DND-41 (cell line): ENCODE measurements at regions not wholly inside any gene's neighbourhood (a gene's known extent, or its start where the extent isn't known, plus 50 kb on each side); places are given as distances from the start of the nearest gene placed in this dataset.

ENCODE experiments used
- ATAC-seq: fragments of 200-7000 bp; cut with Tn5 transposase; 3 replicates; pipeline ENCODE4 v1.9.1; 2021; ENCODE audit warnings: low read depth; ENCODE audit not compliant: insufficient read depth
- DNase-seq: peaks from one replicate; pipeline ENCODE4 v3.0.0-alpha.2; 2020
- H2AFZ ChIP-seq: 2 replicates; pipeline ENCODE4 v1.6.0; 2012; ENCODE audit warnings: low read depth, low read length
- H3K27ac ChIP-seq: 2 replicates; pipeline ENCODE4 v1.5.1; 2012; ENCODE audit warnings: low read length, inconsistent platforms
- H3K27me3 ChIP-seq: fragments of 200-600 bp; sonication (generic); 2 replicates; pipeline ENCODE4 v1.6.0; 2012; ENCODE audit warnings: low read length, mild to moderate bottlenecking, inconsistent platforms; ENCODE audit not compliant: insufficient read depth, poor library complexity
- H3K36me3 ChIP-seq: 2 replicates; pipeline ENCODE4 v1.5.1; 2012; ENCODE audit warnings: low read length, inconsistent platforms; ENCODE audit not compliant: insufficient read depth
- H3K4me1 ChIP-seq: 2 replicates; pipeline ENCODE4 v1.5.1; 2012; ENCODE audit warnings: mild to moderate bottlenecking, low read length; ENCODE audit not compliant: insufficient read depth
- H3K4me2 ChIP-seq: 2 replicates; pipeline ENCODE4 v1.6.0; 2012; ENCODE audit warnings: mild to moderate bottlenecking, moderate library complexity, low read length, inconsistent platforms; ENCODE audit not compliant: insufficient read depth
- H3K4me3 ChIP-seq, 2 experiments: fragments of 200-600 bp in 1 of 2; shearing (Covaris generic) in 1 of 2; 2 replicates each; pipeline ENCODE4 v1.5.1; 2012 to 2016; ENCODE audit warnings: inconsistent platforms in 2 of 2, low read length in 2 of 2, mild to moderate bottlenecking in 2 of 2, low read depth in 1 of 2, moderate library complexity in 1 of 2
- H3K79me2 ChIP-seq: 2 replicates; pipeline ENCODE4 v1.6.0; 2012; ENCODE audit warnings: low read length, inconsistent platforms; ENCODE audit not compliant: insufficient read depth
- H3K9ac ChIP-seq: 2 replicates; pipeline ENCODE4 v1.6.0; 2012; ENCODE audit warnings: low read depth, mild to moderate bottlenecking, inconsistent platforms, low read length, moderate library complexity
- H3K9me3 ChIP-seq: 2 replicates; pipeline ENCODE4 v1.5.1; 2012; ENCODE audit warnings: low read length, moderate library complexity, mild to moderate bottlenecking, inconsistent platforms; ENCODE audit not compliant: insufficient read depth, severe bottlenecking
- H4K20me1 ChIP-seq: 2 replicates; pipeline ENCODE4 v1.6.0; 2012; ENCODE audit warnings: low read length; ENCODE audit not compliant: insufficient read depth
- EZH2 ChIP-seq: IDR thresholded peaks from 3 replicates; pipeline ENCODE4 v1.6.1; 2012; ENCODE audit warnings: borderline replicate concordance, low read depth, mild to moderate bottlenecking, moderate library complexity, low read length, inconsistent platforms; ENCODE audit not compliant: severe bottlenecking
- TF ChIP-seq, protein P1 (sequence below): IDR thresholded peaks from 2 replicates; pipeline ENCODE4 v1.5.1; 2012; ENCODE audit warnings: borderline replicate concordance, low read length, moderate library complexity, mild to moderate bottlenecking; ENCODE audit not compliant: poor library complexity, severe bottlenecking; ENCODE audit errors: extremely low read depth

DNA sequence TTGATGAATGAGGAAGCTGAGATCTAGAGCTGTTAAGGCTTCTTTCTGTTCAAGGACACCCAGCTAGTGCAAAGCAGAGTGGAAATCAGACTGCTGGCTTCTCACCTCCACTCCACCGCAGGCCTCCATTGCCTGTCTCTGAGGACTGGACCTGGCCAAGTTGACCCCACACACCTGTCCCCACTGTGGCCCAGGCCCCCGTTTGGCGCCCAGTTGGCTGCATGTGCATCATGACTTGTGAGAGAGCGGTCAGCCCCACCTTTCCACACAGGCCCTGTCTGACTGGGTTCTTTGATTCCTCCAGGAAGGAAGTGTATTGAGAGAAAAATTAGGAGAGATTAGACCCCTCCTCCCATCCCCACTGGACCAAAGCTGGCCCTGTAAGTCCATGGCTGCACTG is 206.3 kb upstream of the TLE3 start:
- H2AFZ ChIP-seq, result no peak overlapping the region
- no peaks in the 10 kb centered on the region for H3K9me3 ChIP-seq
- no peaks in the 10 kb centered on the region for H4K20me1 ChIP-seq
- H3K36me3 ChIP-seq, result no peaks in the 10 kb centered on the region
- ATAC-seq, result no peak
- H3K27me3 ChIP-seq, result no peaks in the 10 kb centered on the region
- no peak overlapping the region for H3K4me2 ChIP-seq
- H3K4me3 ChIP-seq, result no peak overlapping the region
- H3K4me1 ChIP-seq, result peaks cover 46% of the 10 kb centered on the region
- H3K9ac ChIP-seq, result no peak overlapping the region
- no peaks in the 10 kb centered on the region for H3K79me2 ChIP-seq
- no peak overlapping the region for H3K27ac ChIP-seq
- DNase-seq, result no peak
- TF ChIP-seq EZH2, result no peak
- TF ChIP-seq, protein P1, sequence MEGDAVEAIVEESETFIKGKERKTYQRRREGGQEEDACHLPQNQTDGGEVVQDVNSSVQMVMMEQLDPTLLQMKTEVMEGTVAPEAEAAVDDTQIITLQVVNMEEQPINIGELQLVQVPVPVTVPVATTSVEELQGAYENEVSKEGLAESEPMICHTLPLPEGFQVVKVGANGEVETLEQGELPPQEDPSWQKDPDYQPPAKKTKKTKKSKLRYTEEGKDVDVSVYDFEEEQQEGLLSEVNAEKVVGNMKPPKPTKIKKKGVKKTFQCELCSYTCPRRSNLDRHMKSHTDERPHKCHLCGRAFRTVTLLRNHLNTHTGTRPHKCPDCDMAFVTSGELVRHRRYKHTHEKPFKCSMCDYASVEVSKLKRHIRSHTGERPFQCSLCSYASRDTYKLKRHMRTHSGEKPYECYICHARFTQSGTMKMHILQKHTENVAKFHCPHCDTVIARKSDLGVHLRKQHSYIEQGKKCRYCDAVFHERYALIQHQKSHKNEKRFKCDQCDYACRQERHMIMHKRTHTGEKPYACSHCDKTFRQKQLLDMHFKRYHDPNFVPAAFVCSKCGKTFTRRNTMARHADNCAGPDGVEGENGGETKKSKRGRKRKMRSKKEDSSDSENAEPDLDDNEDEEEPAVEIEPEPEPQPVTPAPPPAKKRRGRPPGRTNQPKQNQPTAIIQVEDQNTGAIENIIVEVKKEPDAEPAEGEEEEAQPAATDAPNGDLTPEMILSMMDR, result no peak

DNA sequence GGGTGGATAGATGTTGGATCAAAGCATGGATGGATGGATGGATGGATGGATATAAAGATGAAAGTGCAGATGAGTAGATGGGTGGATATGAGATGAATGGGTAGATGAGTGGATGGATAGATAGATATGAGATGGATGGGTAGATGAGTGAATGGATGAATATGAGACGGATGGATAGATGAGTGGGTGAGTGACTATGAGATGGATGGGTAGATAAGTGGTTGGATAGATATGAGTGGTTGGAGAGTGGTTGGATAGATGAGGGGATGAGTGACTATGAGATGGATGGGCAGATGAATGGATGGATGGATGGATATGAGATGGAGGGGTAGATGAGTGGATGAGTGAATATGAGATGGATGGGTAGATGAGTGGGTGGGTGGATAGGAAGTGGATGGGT is 204.6 kb upstream of the TLE3 start:
- Histone ChIP-seq H3K27me3 (no peaks in the 10 kb centered on the region), H4K20me1 (no peaks in the 10 kb centered on the region), H3K27ac (no peak overlapping the region), H3K9ac (no peak overlapping the region), H2AFZ (no peak overlapping the region), H3K4me3 (no peak overlapping the region), H3K4me1 (peaks cover 29% of the 10 kb centered on the region), H3K9me3 (no peaks in the 10 kb centered on the region), H3K79me2 (no peaks in the 10 kb centered on the region), H3K36me3 (no peaks in the 10 kb centered on the region), H3K4me2 (no peak overlapping the region)
- no peak for ATAC-seq
- no peak for TF ChIP-seq EZH2
- TF ChIP-seq, protein P1, result no peak
- no peak for DNase-seq

DNA sequence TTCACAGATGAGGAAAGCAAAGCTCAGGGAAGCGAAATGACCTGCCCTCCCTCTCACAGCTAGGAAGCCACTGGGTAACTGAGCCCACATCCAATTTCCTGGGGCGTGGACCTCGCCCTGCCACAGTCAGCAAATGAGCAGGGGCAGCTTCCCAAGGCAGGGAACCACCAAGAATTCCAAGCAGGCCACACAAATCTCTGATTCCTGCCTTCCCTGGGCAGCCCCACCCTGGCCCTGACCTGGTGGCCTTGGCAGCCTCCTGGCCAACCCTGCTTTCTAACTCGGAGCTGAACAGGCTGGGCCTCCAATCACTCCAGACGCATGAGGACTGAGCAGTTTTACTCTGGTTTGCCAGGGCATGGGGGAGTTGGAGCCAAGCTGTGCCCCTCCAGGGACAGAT is 203.7 kb upstream of the TLE3 start:
- no peak overlapping the region; the same call in 1 of the 2 replicates for H3K9ac ChIP-seq
- no peak overlapping the region for H2AFZ ChIP-seq
- no peaks in the 10 kb centered on the region for H3K9me3 ChIP-seq
- no peaks in the 10 kb centered on the region for H3K36me3 ChIP-seq
- H4K20me1 ChIP-seq, result no peaks in the 10 kb centered on the region
- ATAC-seq (no peak), DNase-seq (no peak)
- H3K27ac ChIP-seq, result peak overlapping the region; percentile 71
- no peaks in the 10 kb centered on the region for H3K27me3 ChIP-seq
- no peaks in the 10 kb centered on the region for H3K79me2 ChIP-seq
- H3K4me3 ChIP-seq, result no peak overlapping the region
- H3K4me1 ChIP-seq, result peaks cover 28% of the 10 kb centered on the region
- no peak overlapping the region for H3K4me2 ChIP-seq
- TF ChIP-seq EZH2, result no peak
- TF ChIP-seq, protein P1, result no peak
